A549 (cell line): ENCODE measurements at regions not wholly inside any gene's neighbourhood (a gene's known extent, or its start where the extent isn't known, plus 50 kb on each side); places are given as distances from the start of the nearest gene placed in this dataset.

ENCODE experiments used
- CEBPB ChIP-seq, 2 experiments: fragments of >200 bp in 1 of 2; sonication (Bioruptor Twin) in 1 of 2; formaldehyde crosslinking in 1 of 2; IDR thresholded peaks; 2 replicates each; pipeline ENCODE4 v1.6.1; 2012 to 2016
- CTCF ChIP-seq: fragments of >200 bp; sonication (Bioruptor Twin); formaldehyde crosslinking; IDR thresholded peaks from 3 replicates; pipeline ENCODE4 v1.5.1; 2016
- JUNB ChIP-seq: fragments of >200 bp; sonication (Bioruptor Twin); formaldehyde crosslinking; IDR thresholded peaks from 2 replicates; pipeline ENCODE4 v1.6.1; 2016
- MAX ChIP-seq: IDR thresholded peaks from 2 replicates; pipeline ENCODE4 v1.6.1; 2012
- POLR2A ChIP-seq: IDR thresholded peaks from 2 replicates; pipeline ENCODE4 v1.6.1; 2012; ENCODE audit warnings: mild to moderate bottlenecking, low read length
- REST ChIP-seq: fragments of 200-600 bp; sonication (generic); IDR thresholded peaks from 2 replicates; pipeline ENCODE4 v1.6.1; 2016; ENCODE audit warnings: antibody characterized with exemption, mild to moderate bottlenecking, moderate library complexity

DNA sequence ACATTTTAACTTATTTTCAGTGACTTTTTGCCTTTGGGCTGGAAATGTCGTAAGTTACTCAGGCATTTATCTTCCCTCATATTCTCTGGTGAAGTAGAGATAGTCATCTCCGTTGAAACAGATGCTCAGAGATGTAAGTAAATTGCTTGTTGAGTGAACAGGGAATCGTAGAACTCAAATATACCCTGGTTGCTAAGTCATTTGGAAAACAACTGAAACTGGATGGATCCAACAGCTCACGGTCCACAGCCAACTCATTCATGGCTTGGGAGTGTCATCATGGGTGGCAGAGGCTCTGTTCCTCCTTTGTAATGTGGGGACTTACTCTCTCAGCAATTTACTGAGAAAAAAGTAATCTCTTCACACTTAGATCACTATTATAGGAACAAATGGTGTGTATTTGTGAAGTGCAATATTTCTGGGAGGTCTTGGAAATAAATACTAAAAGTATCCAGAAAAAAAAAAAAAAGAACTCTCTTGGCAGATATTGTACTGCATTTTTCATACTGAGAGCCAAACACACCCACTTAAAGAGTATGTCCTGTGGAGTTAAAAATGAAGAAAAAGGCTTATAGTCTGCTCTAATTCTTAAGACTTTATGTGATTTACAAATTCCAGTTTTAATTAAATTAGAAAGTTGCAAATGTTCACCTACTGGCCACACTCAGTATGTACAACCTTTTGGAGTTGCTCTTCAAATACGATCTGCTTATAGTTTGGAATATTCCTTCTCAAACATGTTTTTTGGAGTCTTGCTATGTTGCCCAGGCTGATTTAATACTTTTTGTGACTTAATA is 107.4 kb downstream of the LEPR start:
- no peak for TF ChIP-seq CTCF
- no peak for TF ChIP-seq POLR2A
- no peak for TF ChIP-seq JUNB
- no peak for TF ChIP-seq MAX
- TF ChIP-seq REST: no peak
- TF ChIP-seq CEBPB (IDR thresholded peaks at IDR 0.05): no peak
